ENCODE measurements at regions not wholly inside any gene's neighbourhood (a gene's known extent, or its start where the extent isn't known, plus 50 kb on each side); places are given as distances from the start of the nearest gene placed in this dataset.

- Histone ChIP-seq H3K27me3 (ENCODE audit: insufficient read depth, low read length) (no peaks in the 10 kb centered on the region), H3K4me1 (ENCODE audit: insufficient read depth, low read length) (no peaks in the 10 kb centered on the region), H2AFZ (ENCODE audit: low read length) (no peak overlapping the region), H3K4me3 (ENCODE audit: insufficient read depth, low read length) (no peak overlapping the region), H3K27ac (ENCODE audit: low read depth, low read length) (no peak overlapping the region), H3K79me2 (ENCODE audit: insufficient read depth, low read length) (no peaks in the 10 kb centered on the region), H3K36me3 (ENCODE audit: insufficient read depth, low read length) (no peaks in the 10 kb centered on the region), H3K4me2 (ENCODE audit: insufficient read depth, low read length) (no peak overlapping the region), H4K20me1 (ENCODE audit: insufficient read depth, low read length) (no peaks in the 10 kb centered on the region), H3K9me3 (ENCODE audit: low read depth, low read length) (peaks cover 3% of the 10 kb centered on the region)
- DNase-seq (ENCODE audit: insufficient read length, low spot score, missing footprints): no peak
- TF ChIP-seq, protein P1, sequence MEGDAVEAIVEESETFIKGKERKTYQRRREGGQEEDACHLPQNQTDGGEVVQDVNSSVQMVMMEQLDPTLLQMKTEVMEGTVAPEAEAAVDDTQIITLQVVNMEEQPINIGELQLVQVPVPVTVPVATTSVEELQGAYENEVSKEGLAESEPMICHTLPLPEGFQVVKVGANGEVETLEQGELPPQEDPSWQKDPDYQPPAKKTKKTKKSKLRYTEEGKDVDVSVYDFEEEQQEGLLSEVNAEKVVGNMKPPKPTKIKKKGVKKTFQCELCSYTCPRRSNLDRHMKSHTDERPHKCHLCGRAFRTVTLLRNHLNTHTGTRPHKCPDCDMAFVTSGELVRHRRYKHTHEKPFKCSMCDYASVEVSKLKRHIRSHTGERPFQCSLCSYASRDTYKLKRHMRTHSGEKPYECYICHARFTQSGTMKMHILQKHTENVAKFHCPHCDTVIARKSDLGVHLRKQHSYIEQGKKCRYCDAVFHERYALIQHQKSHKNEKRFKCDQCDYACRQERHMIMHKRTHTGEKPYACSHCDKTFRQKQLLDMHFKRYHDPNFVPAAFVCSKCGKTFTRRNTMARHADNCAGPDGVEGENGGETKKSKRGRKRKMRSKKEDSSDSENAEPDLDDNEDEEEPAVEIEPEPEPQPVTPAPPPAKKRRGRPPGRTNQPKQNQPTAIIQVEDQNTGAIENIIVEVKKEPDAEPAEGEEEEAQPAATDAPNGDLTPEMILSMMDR (IDR thresholded peaks at IDR 0.05; ENCODE audit: extremely low read depth, low read depth, low read length): no peak
Observed at GRCh38 chr1:188517139-188517538, 1688.4 kb downstream of the PLA2G4A start.

DNA sequence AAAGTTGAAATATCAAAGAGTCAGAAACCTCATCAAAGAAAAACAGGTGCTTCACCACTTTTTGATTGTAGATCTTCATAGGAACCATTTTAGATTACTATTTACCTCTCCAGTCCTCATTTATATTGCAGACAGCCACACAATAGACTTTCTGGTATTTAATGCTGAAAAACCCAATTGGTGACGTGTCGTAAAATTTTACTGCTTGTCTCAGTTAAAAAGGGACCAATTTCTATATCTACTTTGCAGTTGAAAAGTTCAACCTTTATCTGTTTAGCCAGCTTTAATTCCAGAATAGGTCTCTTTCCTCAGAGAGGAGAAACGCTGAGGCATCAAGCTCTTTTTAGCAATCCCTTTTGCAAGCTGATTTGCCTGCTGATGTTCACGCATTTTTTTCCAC, 1722.4 kb downstream of the PLA2G4A start:
- no peak overlapping the region for H3K4me3 ChIP-seq (ENCODE audit: insufficient read depth, low read length)
- H3K9me3 ChIP-seq (ENCODE audit: low read depth, low read length): no peaks in the 10 kb centered on the region
- no peaks in the 10 kb centered on the region for H3K79me2 ChIP-seq (ENCODE audit: insufficient read depth, low read length)
- H4K20me1 ChIP-seq (ENCODE audit: insufficient read depth, low read length): no peaks in the 10 kb centered on the region
- no peaks in the 10 kb centered on the region for H3K4me1 ChIP-seq (ENCODE audit: insufficient read depth, low read length)
- DNase-seq (ENCODE audit: insufficient read length, low spot score, missing footprints): no peak
- no peak overlapping the region for H3K4me2 ChIP-seq (ENCODE audit: insufficient read depth, low read length)
- H3K27ac ChIP-seq (ENCODE audit: low read depth, low read length): no peak overlapping the region
- no peak overlapping the region for H2AFZ ChIP-seq (ENCODE audit: low read length)
- no peaks in the 10 kb centered on the region for H3K36me3 ChIP-seq (ENCODE audit: insufficient read depth, low read length)
- TF ChIP-seq, protein P1 (IDR thresholded peaks at IDR 0.05; ENCODE audit: extremely low read depth, low read depth, low read length): no peak
- no peaks in the 10 kb centered on the region for H3K27me3 ChIP-seq (ENCODE audit: insufficient read depth, low read length)

DNA sequence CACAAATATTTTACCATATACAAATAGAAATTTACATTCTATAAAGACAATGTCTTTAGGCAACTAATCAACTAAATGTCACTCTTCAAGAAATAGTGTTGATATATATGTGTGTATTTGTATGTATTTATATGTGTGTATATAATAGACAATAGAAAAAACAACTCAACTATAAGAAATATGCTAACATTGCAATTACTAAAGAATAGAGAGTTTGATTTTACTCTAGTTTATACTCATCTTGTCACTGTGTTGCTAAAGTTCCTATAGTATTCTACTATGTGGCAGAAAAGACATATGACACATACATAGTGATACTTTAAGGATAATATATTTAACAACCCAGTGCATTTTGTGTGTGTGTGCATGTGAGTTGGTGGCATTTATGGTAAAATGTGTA, 1728.3 kb downstream of the PLA2G4A start:
- no peaks in the 10 kb centered on the region for H3K4me1 ChIP-seq (ENCODE audit: insufficient read depth, low read length)
- no peak for DNase-seq (ENCODE audit: insufficient read length, low spot score, missing footprints)
- H2AFZ ChIP-seq (ENCODE audit: low read length): no peak overlapping the region
- TF ChIP-seq, protein P1 (IDR thresholded peaks at IDR 0.05; ENCODE audit: extremely low read depth, low read depth, low read length): no peak
- H4K20me1 ChIP-seq (ENCODE audit: insufficient read depth, low read length): no peaks in the 10 kb centered on the region
- no peaks in the 10 kb centered on the region for H3K27me3 ChIP-seq (ENCODE audit: insufficient read depth, low read length)
- H3K4me3 ChIP-seq (ENCODE audit: insufficient read depth, low read length): no peak overlapping the region
- H3K4me2 ChIP-seq (ENCODE audit: insufficient read depth, low read length): no peak overlapping the region
- no peaks in the 10 kb centered on the region for H3K79me2 ChIP-seq (ENCODE audit: insufficient read depth, low read length)
- H3K9me3 ChIP-seq (ENCODE audit: low read depth, low read length): no peaks in the 10 kb centered on the region
- H3K27ac ChIP-seq (ENCODE audit: low read depth, low read length): no peak overlapping the region
- no peaks in the 10 kb centered on the region for H3K36me3 ChIP-seq (ENCODE audit: insufficient read depth, low read length)

- no peaks in the 10 kb centered on the region for H3K27me3 ChIP-seq (ENCODE audit: insufficient read depth, low read length)
- no peak overlapping the region for H2AFZ ChIP-seq (ENCODE audit: low read length)
- no peak for DNase-seq (ENCODE audit: insufficient read length, low spot score, missing footprints)
- no peaks in the 10 kb centered on the region for H3K4me1 ChIP-seq (ENCODE audit: insufficient read depth, low read length)
- TF ChIP-seq, protein P1 (IDR thresholded peaks at IDR 0.05; ENCODE audit: extremely low read depth, low read depth, low read length): no peak
- no peak overlapping the region for H3K27ac ChIP-seq (ENCODE audit: low read depth, low read length)
- H3K36me3 ChIP-seq (ENCODE audit: insufficient read depth, low read length): no peaks in the 10 kb centered on the region
- H3K9me3 ChIP-seq (ENCODE audit: low read depth, low read length): no peaks in the 10 kb centered on the region
- no peaks in the 10 kb centered on the region for H3K79me2 ChIP-seq (ENCODE audit: insufficient read depth, low read length)
- H3K4me2 ChIP-seq (ENCODE audit: insufficient read depth, low read length): no peak overlapping the region
- no peaks in the 10 kb centered on the region for H4K20me1 ChIP-seq (ENCODE audit: insufficient read depth, low read length)
- no peak overlapping the region for H3K4me3 ChIP-seq (ENCODE audit: insufficient read depth, low read length)
Observed at GRCh38 chr1:188582911-188583532, 1754.3 kb downstream of the PLA2G4A start.
